ENCODE measurements at regions not wholly inside any gene's neighbourhood (a gene's known extent, or its start where the extent isn't known, plus 50 kb on each side); places are given as distances from the start of the nearest gene placed in this dataset.

GRCh38 chr1:229964281-229964680 is 102.8 kb upstream of the GALNT2 start:
- TF ChIP-seq, protein P1, sequence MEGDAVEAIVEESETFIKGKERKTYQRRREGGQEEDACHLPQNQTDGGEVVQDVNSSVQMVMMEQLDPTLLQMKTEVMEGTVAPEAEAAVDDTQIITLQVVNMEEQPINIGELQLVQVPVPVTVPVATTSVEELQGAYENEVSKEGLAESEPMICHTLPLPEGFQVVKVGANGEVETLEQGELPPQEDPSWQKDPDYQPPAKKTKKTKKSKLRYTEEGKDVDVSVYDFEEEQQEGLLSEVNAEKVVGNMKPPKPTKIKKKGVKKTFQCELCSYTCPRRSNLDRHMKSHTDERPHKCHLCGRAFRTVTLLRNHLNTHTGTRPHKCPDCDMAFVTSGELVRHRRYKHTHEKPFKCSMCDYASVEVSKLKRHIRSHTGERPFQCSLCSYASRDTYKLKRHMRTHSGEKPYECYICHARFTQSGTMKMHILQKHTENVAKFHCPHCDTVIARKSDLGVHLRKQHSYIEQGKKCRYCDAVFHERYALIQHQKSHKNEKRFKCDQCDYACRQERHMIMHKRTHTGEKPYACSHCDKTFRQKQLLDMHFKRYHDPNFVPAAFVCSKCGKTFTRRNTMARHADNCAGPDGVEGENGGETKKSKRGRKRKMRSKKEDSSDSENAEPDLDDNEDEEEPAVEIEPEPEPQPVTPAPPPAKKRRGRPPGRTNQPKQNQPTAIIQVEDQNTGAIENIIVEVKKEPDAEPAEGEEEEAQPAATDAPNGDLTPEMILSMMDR (IDR thresholded peaks at IDR 0.05; ENCODE audit: poor library complexity, severe bottlenecking) = no peak
- no peak for TF ChIP-seq REST (IDR thresholded peaks at IDR 0.05; ENCODE audit: borderline replicate concordance)
- no peak for TF ChIP-seq MXI1 (conservative IDR thresholded peaks at IDR 0.05; ENCODE audit: poor library complexity, severe bottlenecking)
- no peak for TF ChIP-seq EP300 (conservative IDR thresholded peaks at IDR 0.05; ENCODE audit: poor library complexity, severe bottlenecking)
- TF ChIP-seq TAF1 (IDR thresholded peaks at IDR 0.05; ENCODE audit: low read depth) = no peak
- no peak for TF ChIP-seq POLR2AphosphoS5 (IDR thresholded peaks at IDR 0.05)
